Loucy (cell line): ENCODE measurements at regions not wholly inside any gene's neighbourhood (a gene's known extent, or its start where the extent isn't known, plus 50 kb on each side); places are given as distances from the start of the nearest gene placed in this dataset.

ENCODE experiments used
- H2AFZ ChIP-seq: fragments of 200-600 bp; sonication (generic); 2 replicates; pipeline ENCODE4 v1.6.0; 2016; ENCODE audit warnings: antibody characterized with exemption, mild to moderate bottlenecking, low read length, moderate library complexity
- H3F3A ChIP-seq: fragments of 200-600 bp; 2 replicates; pipeline ENCODE4 v1.6.0; 2016; ENCODE audit warnings: antibody characterized with exemption, low read depth, mild to moderate bottlenecking
- H3K27me3 ChIP-seq: fragments of 200-600 bp; sonication (generic); 2 replicates; pipeline ENCODE4 v1.6.1; 2014; ENCODE audit warnings: low read length, mild to moderate bottlenecking; ENCODE audit not compliant: insufficient read depth, poor library complexity, severe bottlenecking
- H3K36me3 ChIP-seq: fragments of 200-600 bp; sonication (generic); 2 replicates; pipeline ENCODE4 v1.6.1; 2016; ENCODE audit warnings: low read length; ENCODE audit not compliant: insufficient read depth
- H3K4me1 ChIP-seq: fragments of 200-600 bp; sonication (generic); 2 replicates; pipeline ENCODE4 v1.5.1; 2014; ENCODE audit warnings: low read length, mild to moderate bottlenecking; ENCODE audit not compliant: insufficient read depth, poor library complexity, severe bottlenecking
- H3K4me2 ChIP-seq: fragments of 200-600 bp; sonication (generic); 2 replicates; pipeline ENCODE4 v1.6.0; 2014; ENCODE audit warnings: antibody characterized with exemption, low read length, low read depth, mild to moderate bottlenecking; ENCODE audit not compliant: poor library complexity, severe bottlenecking
- H3K4me3 ChIP-seq: fragments of 200-600 bp; sonication (generic); 2 replicates; pipeline ENCODE4 v1.5.1; 2014; ENCODE audit warnings: low read length, mild to moderate bottlenecking, mixed read lengths; ENCODE audit not compliant: poor library complexity, severe bottlenecking
- H3K79me2 ChIP-seq: fragments of 200-600 bp; sonication (generic); 2 replicates; pipeline ENCODE4 v1.6.1; 2014; ENCODE audit warnings: low read length; ENCODE audit not compliant: insufficient read depth
- H3K9ac ChIP-seq: fragments of 200-600 bp; sonication (generic); 2 replicates; pipeline ENCODE4 v1.6.0; 2014; ENCODE audit warnings: mild to moderate bottlenecking, low read depth, low read length, moderate library complexity; ENCODE audit not compliant: poor library complexity, severe bottlenecking
- H3K9me2 ChIP-seq: fragments of 200-600 bp; sonication (generic); replicated peaks from 2 replicates; pipeline ENCODE4 v1.6.1; 2016; ENCODE audit warnings: low read depth, low read length, mixed read lengths
- H3K9me3 ChIP-seq: fragments of 200-600 bp; sonication (generic); 2 replicates; pipeline ENCODE4 v1.6.1; 2014; ENCODE audit warnings: mild to moderate bottlenecking, antibody characterized with exemption, low read length, low read depth; ENCODE audit not compliant: insufficient read depth
- H4K20me1 ChIP-seq: fragments of 200-600 bp; sonication (generic); 2 replicates; pipeline ENCODE4 v1.6.0; 2014; ENCODE audit warnings: antibody characterized with exemption, low read length, mild to moderate bottlenecking; ENCODE audit not compliant: insufficient read depth, poor library complexity, severe bottlenecking
- CTCF ChIP-seq: fragments of 200-600 bp; sonication (generic); conservative IDR thresholded peaks from 2 replicates; pipeline ENCODE4 v1.5.1; 2014; ENCODE audit warnings: mild to moderate bottlenecking, antibody characterized with exemption, low read length
- EZH2phosphoT487 ChIP-seq: fragments of 200-600 bp; IDR thresholded peaks from 2 replicates; pipeline ENCODE4 v1.6.1; 2018; ENCODE audit warnings: antibody characterized with exemption, mild to moderate bottlenecking, moderate library complexity, borderline replicate concordance

GRCh38 chr2:116842164-116842563, 972.3 kb upstream of the DDX18 start:
- TF ChIP-seq CTCF (no peak), EZH2phosphoT487 (no peak)
- no peaks in the 10 kb centered on the region for H3K9me2 ChIP-seq
- no peak overlapping the region for H2AFZ ChIP-seq
- H3K9me3 ChIP-seq = no peaks in the 10 kb centered on the region
- no peaks in the 10 kb centered on the region for H3F3A ChIP-seq
- no peaks in the 10 kb centered on the region for H3K79me2 ChIP-seq
- H3K4me2 ChIP-seq = no peak overlapping the region
- no peaks in the 10 kb centered on the region for H3K27me3 ChIP-seq
- no peaks in the 10 kb centered on the region for H4K20me1 ChIP-seq
- no peaks in the 10 kb centered on the region for H3K4me1 ChIP-seq
- no peak overlapping the region for H3K4me3 ChIP-seq
- no peak overlapping the region for H3K9ac ChIP-seq
- H3K36me3 ChIP-seq = no peaks in the 10 kb centered on the region

- Histone ChIP-seq H3K4me2 (no peak overlapping the region), H4K20me1 (no peaks in the 10 kb centered on the region), H3K9me2 (no peaks in the 10 kb centered on the region), H2AFZ (no peak overlapping the region), H3K9me3 (no peaks in the 10 kb centered on the region; the same call in 1 of the 2 replicates), H3F3A (no peaks in the 10 kb centered on the region), H3K4me3 (no peak overlapping the region), H3K27me3 (no peaks in the 10 kb centered on the region), H3K9ac (no peak overlapping the region), H3K4me1 (no peaks in the 10 kb centered on the region), H3K79me2 (no peaks in the 10 kb centered on the region), H3K36me3 (no peaks in the 10 kb centered on the region)
- TF ChIP-seq CTCF (no peak), EZH2phosphoT487 (no peak)
These were observed 954.8 kb upstream of the DDX18 start for GRCh38 chr2:116859708-116860107.

- Histone ChIP-seq H2AFZ (no peak overlapping the region), H3K79me2 (no peaks in the 10 kb centered on the region), H3K9me3 (no peaks in the 10 kb centered on the region), H3K4me2 (no peak overlapping the region), H3K4me1 (no peaks in the 10 kb centered on the region), H3K9ac (no peak overlapping the region), H3F3A (no peaks in the 10 kb centered on the region), H3K36me3 (no peaks in the 10 kb centered on the region), H3K4me3 (no peak overlapping the region), H4K20me1 (no peaks in the 10 kb centered on the region), H3K27me3 (no peaks in the 10 kb centered on the region), H3K9me2 (no peaks in the 10 kb centered on the region)
- no peak for TF ChIP-seq EZH2phosphoT487
- TF ChIP-seq CTCF = no peak
These were observed 940.5 kb upstream of the DDX18 start for GRCh38 chr2:116874021-116874420.
